Neural cell (in vitro differentiated cells): ENCODE measurements at regions not wholly inside any gene's neighbourhood (a gene's known extent, or its start where the extent isn't known, plus 50 kb on each side); places are given as distances from the start of the nearest gene placed in this dataset.

Experiments used
- CTCF ChIP-seq: fragments of 450-650 bp; IDR thresholded peaks from 2 replicates; pipeline ENCODE4 v1.5.1; 2014; ENCODE audit warnings: antibody characterized with exemption, mild to moderate bottlenecking, moderate library complexity; ENCODE audit not compliant: poor library complexity, severe bottlenecking
- EP300 ChIP-seq: fragments of 450-650 bp; conservative IDR thresholded peaks from 2 replicates; pipeline ENCODE4 v1.6.1; 2014; ENCODE audit warnings: antibody characterized with exemption, mild to moderate bottlenecking, moderate library complexity; ENCODE audit not compliant: poor library complexity, severe bottlenecking
- EZH2 ChIP-seq: fragments of 200-600, 300-800 bp; shearing (Covaris generic), sonication (generic); IDR thresholded peaks from 2 replicates; pipeline ENCODE4 v1.6.1; 2014; ENCODE audit warnings: antibody characterized with exemption, low read length, borderline replicate concordance, mild to moderate bottlenecking; ENCODE audit not compliant: insufficient read depth, poor library complexity, severe bottlenecking
- MXI1 ChIP-seq: fragments of 450-650 bp; conservative IDR thresholded peaks from 2 replicates; pipeline ENCODE4 v1.6.1; 2014; ENCODE audit warnings: antibody characterized with exemption, mild to moderate bottlenecking; ENCODE audit not compliant: poor library complexity, severe bottlenecking
- POLR2AphosphoS5 ChIP-seq: IDR thresholded peaks from 2 replicates; pipeline ENCODE4 v1.6.1; 2012
- RAD21 ChIP-seq: fragments of 450-650 bp; conservative IDR thresholded peaks from 2 replicates; pipeline ENCODE4 v1.6.1; 2014; ENCODE audit warnings: antibody characterized with exemption, mild to moderate bottlenecking, moderate library complexity
- REST ChIP-seq: IDR thresholded peaks from 2 replicates; pipeline ENCODE4 v1.6.1; 2012; ENCODE audit warnings: borderline replicate concordance
- SMC3 ChIP-seq: fragments of 450-650 bp; conservative IDR thresholded peaks from 2 replicates; pipeline ENCODE4 v1.6.1; 2014; ENCODE audit warnings: antibody characterized with exemption, mild to moderate bottlenecking, moderate library complexity; ENCODE audit not compliant: poor library complexity

DNA sequence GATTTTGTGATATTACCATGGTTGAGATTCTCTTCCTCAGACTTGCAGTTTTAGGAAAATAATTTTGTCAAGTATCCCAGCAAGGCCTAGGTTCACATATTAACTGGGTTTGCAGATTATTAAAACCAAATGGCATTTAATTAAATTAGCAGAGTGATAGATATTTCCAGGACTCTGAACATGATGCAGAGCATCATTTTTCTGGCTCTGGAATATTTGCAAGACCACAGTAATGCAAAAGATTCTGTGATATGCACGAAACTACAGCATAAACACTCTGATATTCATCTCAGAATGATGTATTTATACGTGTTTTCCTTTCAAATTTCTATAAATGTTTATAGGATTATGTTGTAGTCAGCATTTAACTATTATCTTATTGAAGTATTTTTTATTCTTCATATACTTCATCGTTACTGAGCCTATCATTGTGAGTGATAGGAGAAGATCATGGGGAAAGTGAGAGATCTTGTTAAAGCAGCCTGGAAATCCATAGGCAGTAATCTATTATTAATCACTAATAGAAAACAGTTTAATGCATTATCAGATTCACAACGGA, 1245.6 kb downstream of the OTOL1 start:
- TF ChIP-seq CTCF (no peak), EP300 (no peak), POLR2AphosphoS5 (no peak), EZH2 (no peak), RAD21 (no peak), MXI1 (no peak), SMC3 (no peak), REST (no peak)
